IPS-15b (cell line): ENCODE measurements at regions not wholly inside any gene's neighbourhood (a gene's known extent, or its start where the extent isn't known, plus 50 kb on each side); places are given as distances from the start of the nearest gene placed in this dataset.

ENCODE experiments used
- H3K27me3 ChIP-seq: one replicate; pipeline ENCODE4 v1.6.1; 2013; ENCODE audit warnings: low read length; ENCODE audit not compliant: control insufficient read depth, insufficient read depth
- H3K36me3 ChIP-seq: one replicate; pipeline ENCODE4 v1.6.1; 2013; ENCODE audit warnings: low read length; ENCODE audit not compliant: control insufficient read depth, insufficient read depth
- H3K4me1 ChIP-seq: one replicate; pipeline ENCODE4 v1.6.1; 2013; ENCODE audit warnings: mild to moderate bottlenecking, low read length; ENCODE audit not compliant: control insufficient read depth, insufficient read depth
- H3K4me3 ChIP-seq: one replicate; pipeline ENCODE4 v1.5.1; 2013; ENCODE audit warnings: low read depth, low read length
- H3K9ac ChIP-seq: one replicate; pipeline ENCODE4 v1.6.1; 2013; ENCODE audit warnings: low read depth, mild to moderate bottlenecking, low read length
- H3K9me3 ChIP-seq: one replicate; pipeline ENCODE4 v1.6.1; 2013; ENCODE audit warnings: mild to moderate bottlenecking, low read length; ENCODE audit not compliant: control insufficient read depth, insufficient read depth

DNA sequence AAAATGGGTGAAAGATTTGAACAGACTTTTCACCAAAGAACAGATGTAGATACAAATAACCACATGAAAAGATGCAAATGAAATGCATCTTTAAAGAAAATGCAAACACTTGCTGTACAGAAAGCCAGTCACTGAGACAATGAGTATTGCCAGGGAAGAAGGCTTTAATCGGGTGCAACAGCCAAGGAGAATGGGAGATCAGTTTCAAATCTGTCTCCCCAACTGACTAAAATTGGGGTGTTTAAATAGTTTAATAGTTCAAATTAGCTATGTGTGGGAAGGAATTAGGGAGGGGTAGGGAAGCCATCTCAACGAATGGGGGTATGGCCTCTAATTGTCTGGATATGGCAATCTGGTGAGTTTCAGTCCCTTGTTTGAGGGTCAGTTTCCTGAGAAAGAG lies 295.4 kb downstream of the PTTG2 start:
- Histone ChIP-seq H3K4me1 (no peaks in the 10 kb centered on the region), H3K9ac (no peak overlapping the region), H3K4me3 (no peak overlapping the region), H3K9me3 (peaks cover 3% of the 10 kb centered on the region), H3K36me3 (no peaks in the 10 kb centered on the region), H3K27me3 (no peaks in the 10 kb centered on the region)

- Histone ChIP-seq H3K27me3 (no peaks in the 10 kb centered on the region), H3K9me3 (no peaks in the 10 kb centered on the region), H3K4me1 (no peaks in the 10 kb centered on the region), H3K36me3 (no peaks in the 10 kb centered on the region), H3K9ac (no peak overlapping the region), H3K4me3 (no peak overlapping the region)
Observed at GRCh38 chr4:38266616-38267015, 306.4 kb downstream of the PTTG2 start.

- Histone ChIP-seq H3K4me1 (no peaks in the 10 kb centered on the region), H3K27me3 (no peaks in the 10 kb centered on the region), H3K9ac (no peak overlapping the region), H3K9me3 (no peaks in the 10 kb centered on the region), H3K4me3 (no peak overlapping the region), H3K36me3 (no peaks in the 10 kb centered on the region)
Observed at GRCh38 chr4:38268108-38268820, 308.1 kb downstream of the PTTG2 start.

- Histone ChIP-seq H3K27me3 (no peaks in the 10 kb centered on the region), H3K4me3 (no peak overlapping the region), H3K9ac (no peak overlapping the region), H3K4me1 (no peaks in the 10 kb centered on the region), H3K9me3 (no peaks in the 10 kb centered on the region), H3K36me3 (no peaks in the 10 kb centered on the region)
Observed at GRCh38 chr4:38268837-38269236, 308.6 kb downstream of the PTTG2 start.

GRCh38 chr4:38273407-38273806 lies 313.2 kb downstream of the PTTG2 start:
- Histone ChIP-seq H3K27me3 (no peaks in the 10 kb centered on the region), H3K36me3 (no peaks in the 10 kb centered on the region), H3K4me3 (no peak overlapping the region), H3K4me1 (no peaks in the 10 kb centered on the region), H3K9ac (no peak overlapping the region), H3K9me3 (no peaks in the 10 kb centered on the region)

DNA sequence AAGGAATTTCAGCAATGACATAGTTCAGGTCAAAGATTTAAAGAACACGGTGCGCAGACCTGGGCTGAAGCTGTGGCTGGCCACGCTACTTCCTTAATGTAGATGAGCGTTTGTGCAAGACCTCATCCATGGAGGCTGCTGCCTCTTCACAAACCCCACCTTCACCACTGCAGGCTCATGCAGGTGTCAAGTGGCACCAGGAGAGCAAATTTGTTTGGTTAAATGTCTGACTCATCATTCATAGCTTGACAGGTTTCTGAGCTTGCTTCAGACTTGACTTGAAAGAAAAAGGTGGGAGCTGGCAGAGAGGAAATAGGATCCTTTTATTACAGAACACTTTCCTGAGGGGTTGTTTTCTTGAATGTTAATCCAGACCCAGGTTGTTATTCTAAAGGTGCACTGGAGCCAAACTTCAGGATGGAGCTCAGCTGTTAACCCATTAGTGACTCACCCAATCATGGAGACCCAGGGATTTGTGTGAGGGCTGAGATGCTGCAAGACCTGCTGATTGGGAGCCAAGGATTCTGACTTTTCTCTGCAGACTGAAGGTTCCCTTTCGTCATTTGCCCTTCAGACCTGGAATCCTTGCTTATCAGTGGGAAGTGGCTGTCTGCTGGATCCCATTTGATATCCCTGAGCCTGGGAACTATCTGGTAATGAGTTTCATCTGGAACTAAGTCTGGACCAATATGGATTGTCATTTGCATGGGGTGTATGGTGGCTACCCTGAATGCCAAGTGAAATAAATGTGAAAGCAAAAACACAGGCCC lies 315.3 kb downstream of the PTTG2 start:
- Histone ChIP-seq H3K9ac (no peak overlapping the region), H3K4me1 (no peaks in the 10 kb centered on the region), H3K4me3 (no peak overlapping the region), H3K36me3 (no peaks in the 10 kb centered on the region), H3K27me3 (no peaks in the 10 kb centered on the region), H3K9me3 (no peaks in the 10 kb centered on the region)

DNA sequence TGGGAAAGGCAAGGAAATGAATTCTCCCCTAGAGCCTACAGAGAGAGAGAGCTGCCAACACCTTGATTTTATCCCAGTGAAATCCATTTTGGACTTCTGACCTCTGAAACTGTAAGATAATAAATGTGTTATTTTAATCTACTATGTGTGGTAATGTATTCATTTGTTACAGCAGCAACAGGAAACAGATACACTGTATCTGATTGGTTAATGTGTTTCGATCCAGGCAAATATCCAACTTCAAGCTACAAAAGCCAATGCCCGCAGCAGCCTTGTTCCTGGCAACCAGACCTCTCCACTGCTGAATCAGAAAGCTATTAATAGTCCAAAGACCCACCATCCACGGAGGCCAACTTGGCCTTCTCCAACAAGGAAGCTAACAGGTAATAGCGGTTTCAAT lies 318.1 kb downstream of the PTTG2 start:
- Histone ChIP-seq H3K9me3 (no peaks in the 10 kb centered on the region), H3K9ac (no peak overlapping the region), H3K4me3 (no peak overlapping the region), H3K36me3 (no peaks in the 10 kb centered on the region), H3K27me3 (peaks cover 3% of the 10 kb centered on the region), H3K4me1 (no peaks in the 10 kb centered on the region)

GRCh38 chr4:38279077-38279476 lies 318.9 kb downstream of the PTTG2 start:
- peaks cover 3% of the 10 kb centered on the region for H3K27me3 ChIP-seq
- H3K9ac ChIP-seq: no peak overlapping the region
- no peaks in the 10 kb centered on the region for H3K9me3 ChIP-seq
- H3K4me1 ChIP-seq: no peaks in the 10 kb centered on the region
- no peaks in the 10 kb centered on the region for H3K36me3 ChIP-seq
- no peak overlapping the region for H3K4me3 ChIP-seq

DNA sequence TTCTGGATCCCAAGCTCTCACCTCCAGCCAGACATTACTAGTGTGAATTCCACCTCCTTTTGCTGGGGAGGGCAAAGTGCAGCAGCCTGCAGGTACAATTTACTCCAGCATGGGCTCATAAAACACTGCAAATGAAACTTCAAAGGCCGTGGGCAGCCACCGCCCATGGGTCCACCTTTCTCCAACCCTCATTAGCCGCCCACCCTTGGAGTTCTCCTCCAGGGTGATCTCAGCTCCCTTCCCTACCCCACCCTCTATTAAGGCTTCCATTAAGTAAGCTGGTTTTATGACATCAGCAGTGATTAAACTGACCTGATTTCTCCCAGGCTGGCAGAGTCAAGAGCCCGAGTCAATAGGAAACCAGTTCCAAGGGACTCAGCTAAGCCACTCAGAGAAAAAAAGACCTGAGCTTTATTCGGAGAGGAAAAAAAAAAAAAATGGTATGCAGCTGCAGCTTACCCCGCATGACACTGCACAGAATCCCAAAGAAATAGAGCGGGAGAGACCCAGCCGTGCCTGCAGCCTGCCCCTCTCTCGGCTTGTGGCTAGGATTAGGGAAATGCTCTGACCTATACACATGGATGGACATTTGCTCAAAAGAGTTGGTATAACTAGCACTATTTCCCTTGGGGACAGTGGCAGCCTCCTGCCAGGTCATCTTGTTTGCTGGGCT lies 319.6 kb downstream of the PTTG2 start:
- Histone ChIP-seq H3K9me3 (no peaks in the 10 kb centered on the region), H3K36me3 (no peaks in the 10 kb centered on the region), H3K4me3 (no peak overlapping the region), H3K27me3 (peaks cover 3% of the 10 kb centered on the region), H3K9ac (no peak overlapping the region), H3K4me1 (no peaks in the 10 kb centered on the region)

DNA sequence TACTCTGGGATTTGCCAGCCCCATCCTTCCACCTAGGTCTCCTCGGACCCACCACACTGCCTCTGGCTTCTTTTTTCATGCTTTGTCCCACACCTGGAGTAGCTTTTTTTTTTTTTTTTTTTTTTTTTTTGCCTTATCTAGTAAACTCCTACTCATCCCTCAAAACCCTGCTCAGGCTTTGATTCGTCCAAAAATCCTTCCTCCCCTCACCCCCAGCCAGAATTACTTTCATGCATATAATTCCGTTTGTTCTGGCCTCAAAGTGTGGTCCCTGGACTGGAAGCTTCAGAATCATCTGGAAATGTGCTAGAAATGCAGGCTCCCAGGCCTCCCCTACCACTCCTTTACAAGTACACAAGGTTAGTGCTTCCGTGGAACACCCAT lies 320.1 kb downstream of the PTTG2 start:
- Histone ChIP-seq H3K9me3 (no peaks in the 10 kb centered on the region), H3K9ac (no peak overlapping the region), H3K4me3 (no peak overlapping the region), H3K36me3 (no peaks in the 10 kb centered on the region), H3K27me3 (peaks cover 3% of the 10 kb centered on the region), H3K4me1 (no peaks in the 10 kb centered on the region)

- no peak overlapping the region for H3K9ac ChIP-seq
- H3K4me1 ChIP-seq: no peaks in the 10 kb centered on the region
- no peak overlapping the region for H3K4me3 ChIP-seq
- H3K9me3 ChIP-seq: no peaks in the 10 kb centered on the region
- H3K27me3 ChIP-seq: peaks cover 3% of the 10 kb centered on the region
- no peaks in the 10 kb centered on the region for H3K36me3 ChIP-seq
Observed at GRCh38 chr4:38281371-38282071, 321.3 kb downstream of the PTTG2 start.
